ENCODE measurements at regions not wholly inside any gene's neighbourhood (a gene's known extent, or its start where the extent isn't known, plus 50 kb on each side); places are given as distances from the start of the nearest gene placed in this dataset.

DNA sequence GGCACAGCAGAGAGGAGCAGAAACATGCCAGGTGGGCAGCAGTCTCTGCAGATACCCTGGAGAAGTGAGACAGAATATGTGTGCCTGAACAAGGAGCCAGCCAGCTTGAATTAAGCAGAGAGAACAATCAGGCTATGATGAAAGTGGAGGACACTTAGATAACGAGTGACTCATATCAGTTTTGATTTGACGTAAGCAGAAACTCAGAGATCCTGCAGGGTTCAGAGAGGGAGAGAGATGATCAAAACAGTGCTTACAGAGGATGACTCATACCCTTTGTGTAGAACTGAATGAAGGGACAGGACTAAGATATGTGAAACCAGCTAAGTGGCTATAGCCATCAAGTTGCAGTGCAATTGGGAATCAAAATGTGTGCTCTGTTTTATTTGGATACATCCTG lies 300.7 kb downstream of the TENT5A start (continued):
- TF ChIP-seq USF1 (IDR thresholded peaks at IDR 0.05; ENCODE audit: borderline replicate concordance, extremely low read length, insufficient read depth, low read depth, low read length) (no peak), CREM (IDR thresholded peaks at IDR 0.05; ENCODE audit: low read depth) (peak; percentile 65; the same call in 1 of the 2 replicates), SMAD5 (IDR thresholded peaks at IDR 0.05; ENCODE audit: low read depth) (no peak), EZH2 (IDR thresholded peaks at IDR 0.05; ENCODE audit: borderline replicate concordance, control insufficient read depth, low read depth, low read length) (no peak), ZNF622 (IDR thresholded peaks at IDR 0.05) (no peak), MTA2 (IDR thresholded peaks at IDR 0.05; ENCODE audit: low read depth) (peak; percentile 91), JUNB (IDR thresholded peaks at IDR 0.05) (peak; percentile 77), HCFC1 (IDR thresholded peaks at IDR 0.05; ENCODE audit: low read length) (no peak), CREB1 (IDR thresholded peaks at IDR 0.05; ENCODE audit: low read depth) (peak; percentile 75), NBN (IDR thresholded peaks at IDR 0.05) (0 out of 2 replicates have a peak, but pooled peaks have one; percentile 26), ASH2L (IDR thresholded peaks at IDR 0.05; ENCODE audit: borderline replicate concordance, low read depth) (no peak), ETV6 (conservative IDR thresholded peaks at IDR 0.05 in 1 of 2, IDR thresholded peaks at IDR 0.05 in 1 of 2; ENCODE audit: borderline replicate concordance in 1 of 2, low read depth in 1 of 2) (no peak), PBX3 (IDR thresholded peaks at IDR 0.05; ENCODE audit: insufficient replicate concordance, low read depth, low read length) (no peak), HDAC6 (IDR thresholded peaks at IDR 0.05; ENCODE audit: unreplicated experiment) (no peak), USF2 (IDR thresholded peaks at IDR 0.05; ENCODE audit: borderline replicate concordance, low read depth, low read length) (no peak), IKZF1 (conservative IDR thresholded peaks at IDR 0.05) (peak; percentile 60), NR2F1 (conservative IDR thresholded peaks at IDR 0.05) (0 out of 2 replicates have a peak, but pooled peaks have one; percentile 45), ZNF24 (IDR thresholded peaks at IDR 0.05) (0 out of 2 replicates have a peak, but pooled peaks have one; percentile 16), PML (IDR thresholded peaks at IDR 0.05; ENCODE audit: low read length) (no peak), NR2C2 (IDR thresholded peaks at IDR 0.05; ENCODE audit: borderline replicate concordance, control insufficient read depth, insufficient read length, low read depth) (no peak), IKZF2 (IDR thresholded peaks at IDR 0.05) (peak; percentile 49 to 60; a peak in 2 of 4 replicates), ATF7 (IDR thresholded peaks at IDR 0.05; ENCODE audit: low read depth) (peak; percentile 81)
- TF ChIP-seq, protein P1, sequence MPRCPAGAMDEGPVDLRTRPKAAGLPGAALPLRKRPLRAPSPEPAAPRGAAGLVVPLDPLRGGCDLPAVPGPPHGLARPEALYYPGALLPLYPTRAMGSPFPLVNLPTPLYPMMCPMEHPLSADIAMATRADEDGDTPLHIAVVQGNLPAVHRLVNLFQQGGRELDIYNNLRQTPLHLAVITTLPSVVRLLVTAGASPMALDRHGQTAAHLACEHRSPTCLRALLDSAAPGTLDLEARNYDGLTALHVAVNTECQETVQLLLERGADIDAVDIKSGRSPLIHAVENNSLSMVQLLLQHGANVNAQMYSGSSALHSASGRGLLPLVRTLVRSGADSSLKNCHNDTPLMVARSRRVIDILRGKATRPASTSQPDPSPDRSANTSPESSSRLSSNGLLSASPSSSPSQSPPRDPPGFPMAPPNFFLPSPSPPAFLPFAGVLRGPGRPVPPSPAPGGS (IDR thresholded peaks at IDR 0.05; ENCODE audit: borderline replicate concordance, insufficient read depth, low read depth, low read length, poor library complexity, severe bottlenecking): no peak
- TF ChIP-seq, protein P2, sequence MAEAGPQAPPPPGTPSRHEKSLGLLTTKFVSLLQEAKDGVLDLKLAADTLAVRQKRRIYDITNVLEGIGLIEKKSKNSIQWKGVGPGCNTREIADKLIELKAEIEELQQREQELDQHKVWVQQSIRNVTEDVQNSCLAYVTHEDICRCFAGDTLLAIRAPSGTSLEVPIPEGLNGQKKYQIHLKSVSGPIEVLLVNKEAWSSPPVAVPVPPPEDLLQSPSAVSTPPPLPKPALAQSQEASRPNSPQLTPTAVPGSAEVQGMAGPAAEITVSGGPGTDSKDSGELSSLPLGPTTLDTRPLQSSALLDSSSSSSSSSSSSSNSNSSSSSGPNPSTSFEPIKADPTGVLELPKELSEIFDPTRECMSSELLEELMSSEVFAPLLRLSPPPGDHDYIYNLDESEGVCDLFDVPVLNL (IDR thresholded peaks at IDR 0.05; ENCODE audit: low read depth, low read length): no peak
